ENCODE measurements at regions not wholly inside any gene's neighbourhood (a gene's known extent, or its start where the extent isn't known, plus 50 kb on each side); places are given as distances from the start of the nearest gene placed in this dataset.
A peak's percentile ranks its signal among the peaks of the same experiment; 100 is the strongest.

GRCh38 chr9:108083160-108083750 is 593.7 kb upstream of the KLF4 start:
- no peak overlapping the region for H3K4me3 ChIP-seq (ENCODE audit: low read depth in 1 of 5, low read length in 5 of 5)
- no peak overlapping the region for H3K9ac ChIP-seq (ENCODE audit: low read length in 5 of 5)
- no peaks in the 10 kb centered on the region for H3K36me3 ChIP-seq (ENCODE audit: control insufficient read depth in 5 of 5, insufficient read depth in 5 of 5, low read length in 5 of 5)
- no peaks in the 10 kb centered on the region for H3K27me3 ChIP-seq (ENCODE audit: control insufficient read depth in 5 of 5, insufficient read depth in 4 of 5, low read length in 5 of 5)
- no peak overlapping the region for H3K27ac ChIP-seq (ENCODE audit: low read depth, low read length)
- H3K4me1 ChIP-seq (ENCODE audit: control insufficient read depth in 5 of 5, insufficient read depth in 5 of 5, low read length in 5 of 5) = peaks cover 0 to 15% (median 10%) of the 10 kb centered on the region in 5 donors
- H3K9me3 ChIP-seq (ENCODE audit: control insufficient read depth in 5 of 5, low read length in 5 of 5) = no peaks in the 10 kb centered on the region

- Histone ChIP-seq H3K36me3 (ENCODE audit: control insufficient read depth in 5 of 5, insufficient read depth in 5 of 5, low read length in 5 of 5) (no peaks in the 10 kb centered on the region), H3K27me3 (ENCODE audit: control insufficient read depth in 5 of 5, insufficient read depth in 4 of 5, low read length in 5 of 5) (no peaks in the 10 kb centered on the region), H3K9me3 (ENCODE audit: control insufficient read depth in 5 of 5, low read length in 5 of 5) (no peaks in the 10 kb centered on the region), H3K4me1 (ENCODE audit: control insufficient read depth in 5 of 5, insufficient read depth in 5 of 5, low read length in 5 of 5) (peaks cover 0 to 26% (median 13%) of the 10 kb centered on the region in 5 donors), H3K27ac (ENCODE audit: low read depth, low read length) (no peak overlapping the region), H3K4me3 (ENCODE audit: low read depth in 1 of 5, low read length in 5 of 5) (no peak overlapping the region), H3K9ac (ENCODE audit: low read length in 5 of 5) (no peak overlapping the region)
Measured at GRCh38 chr9:108081112-108081511, 591.5 kb upstream of the KLF4 start.

- Histone ChIP-seq H3K27me3 (ENCODE audit: control insufficient read depth in 5 of 5, insufficient read depth in 4 of 5, low read length in 5 of 5) (no peaks in the 10 kb centered on the region), H3K4me1 (ENCODE audit: control insufficient read depth in 5 of 5, insufficient read depth in 5 of 5, low read length in 5 of 5) (peaks cover 0 to 26% (median 13%) of the 10 kb centered on the region in 5 donors)
Measured at GRCh38 chr9:108080285-108080684, 590.7 kb upstream of the KLF4 start.

GRCh38 chr9:108078811-108079210 is 589.2 kb upstream of the KLF4 start:
- Histone ChIP-seq H3K9ac (ENCODE audit: low read length in 5 of 5) (peak overlapping the region in 1 of 5 donors; percentile 29), H3K4me3 (ENCODE audit: low read depth in 1 of 5, low read length in 5 of 5) (peak overlapping the region in 1 of 5 donors; percentile 3), H3K27me3 (ENCODE audit: control insufficient read depth in 5 of 5, insufficient read depth in 4 of 5, low read length in 5 of 5) (no peaks in the 10 kb centered on the region), H3K27ac (ENCODE audit: low read depth, low read length) (no peak overlapping the region), H3K36me3 (ENCODE audit: control insufficient read depth in 5 of 5, insufficient read depth in 5 of 5, low read length in 5 of 5) (no peaks in the 10 kb centered on the region), H3K4me1 (ENCODE audit: control insufficient read depth in 5 of 5, insufficient read depth in 5 of 5, low read length in 5 of 5) (peaks cover 0 to 26% (median 13%) of the 10 kb centered on the region in 5 donors), H3K9me3 (ENCODE audit: control insufficient read depth in 5 of 5, low read length in 5 of 5) (no peaks in the 10 kb centered on the region)

More at GRCh38 chr9:108080285-108080684, 590.7 kb upstream of the KLF4 start:
- no peak overlapping the region for H3K9ac ChIP-seq (ENCODE audit: low read length in 5 of 5)
- H3K36me3 ChIP-seq (ENCODE audit: control insufficient read depth in 5 of 5, insufficient read depth in 5 of 5, low read length in 5 of 5) = no peaks in the 10 kb centered on the region
- no peaks in the 10 kb centered on the region for H3K9me3 ChIP-seq (ENCODE audit: control insufficient read depth in 5 of 5, low read length in 5 of 5)
- no peak overlapping the region for H3K4me3 ChIP-seq (ENCODE audit: low read depth in 1 of 5, low read length in 5 of 5)
- no peak overlapping the region for H3K27ac ChIP-seq (ENCODE audit: low read depth, low read length)

- Histone ChIP-seq H3K9ac (ENCODE audit: low read length in 5 of 5) (peak overlapping the region in 1 of 5 donors; percentile 29), H3K36me3 (ENCODE audit: control insufficient read depth in 5 of 5, insufficient read depth in 5 of 5, low read length in 5 of 5) (no peaks in the 10 kb centered on the region), H3K4me3 (ENCODE audit: low read depth in 1 of 5, low read length in 5 of 5) (peak overlapping the region in 1 of 5 donors; percentile 3), H3K9me3 (ENCODE audit: control insufficient read depth in 5 of 5, low read length in 5 of 5) (no peaks in the 10 kb centered on the region), H3K27me3 (ENCODE audit: control insufficient read depth in 5 of 5, insufficient read depth in 4 of 5, low read length in 5 of 5) (no peaks in the 10 kb centered on the region), H3K4me1 (ENCODE audit: control insufficient read depth in 5 of 5, insufficient read depth in 5 of 5, low read length in 5 of 5) (peaks cover 0 to 26% (median 13%) of the 10 kb centered on the region in 5 donors), H3K27ac (ENCODE audit: low read depth, low read length) (no peak overlapping the region)
Measured at GRCh38 chr9:108078375-108078774, 588.8 kb upstream of the KLF4 start.

GRCh38 chr9:108077556-108077955 is 588.0 kb upstream of the KLF4 start:
- no peak overlapping the region for H3K9ac ChIP-seq (ENCODE audit: low read length in 5 of 5)
- H3K4me1 ChIP-seq (ENCODE audit: control insufficient read depth in 5 of 5, insufficient read depth in 5 of 5, low read length in 5 of 5) = peaks cover 0 to 26% (median 13%) of the 10 kb centered on the region in 5 donors
- no peak overlapping the region for H3K27ac ChIP-seq (ENCODE audit: low read depth, low read length)
- H3K4me3 ChIP-seq (ENCODE audit: low read depth in 1 of 5, low read length in 5 of 5) = no peak overlapping the region
- no peaks in the 10 kb centered on the region for H3K9me3 ChIP-seq (ENCODE audit: control insufficient read depth in 5 of 5, low read length in 5 of 5)
- H3K36me3 ChIP-seq (ENCODE audit: control insufficient read depth in 5 of 5, insufficient read depth in 5 of 5, low read length in 5 of 5) = no peaks in the 10 kb centered on the region
- no peaks in the 10 kb centered on the region for H3K27me3 ChIP-seq (ENCODE audit: control insufficient read depth in 5 of 5, insufficient read depth in 4 of 5, low read length in 5 of 5)

GRCh38 chr9:108074900-108075299 is 585.3 kb upstream of the KLF4 start:
- no peak overlapping the region for H3K27ac ChIP-seq (ENCODE audit: low read depth, low read length)
- H3K9ac ChIP-seq (ENCODE audit: low read length in 5 of 5) = no peak overlapping the region
- no peaks in the 10 kb centered on the region for H3K9me3 ChIP-seq (ENCODE audit: control insufficient read depth in 5 of 5, low read length in 5 of 5)
- no peaks in the 10 kb centered on the region for H3K36me3 ChIP-seq (ENCODE audit: control insufficient read depth in 5 of 5, insufficient read depth in 5 of 5, low read length in 5 of 5)
- no peaks in the 10 kb centered on the region for H3K27me3 ChIP-seq (ENCODE audit: control insufficient read depth in 5 of 5, insufficient read depth in 4 of 5, low read length in 5 of 5)
- H3K4me1 ChIP-seq (ENCODE audit: control insufficient read depth in 5 of 5, insufficient read depth in 5 of 5, low read length in 5 of 5) = peaks cover 0 to 20% (median 13%) of the 10 kb centered on the region in 5 donors
- no peak overlapping the region for H3K4me3 ChIP-seq (ENCODE audit: low read depth in 1 of 5, low read length in 5 of 5)

- H3K9me3 ChIP-seq (ENCODE audit: control insufficient read depth in 5 of 5, low read length in 5 of 5) = no peaks in the 10 kb centered on the region
- no peak overlapping the region for H3K27ac ChIP-seq (ENCODE audit: low read depth, low read length)
- no peak overlapping the region for H3K9ac ChIP-seq (ENCODE audit: low read length in 5 of 5)
- no peaks in the 10 kb centered on the region for H3K27me3 ChIP-seq (ENCODE audit: control insufficient read depth in 5 of 5, insufficient read depth in 4 of 5, low read length in 5 of 5)
- no peaks in the 10 kb centered on the region for H3K36me3 ChIP-seq (ENCODE audit: control insufficient read depth in 5 of 5, insufficient read depth in 5 of 5, low read length in 5 of 5)
- peaks cover 0 to 16% (median 7%) of the 10 kb centered on the region in 5 donors for H3K4me1 ChIP-seq (ENCODE audit: control insufficient read depth in 5 of 5, insufficient read depth in 5 of 5, low read length in 5 of 5)
- no peak overlapping the region for H3K4me3 ChIP-seq (ENCODE audit: low read depth in 1 of 5, low read length in 5 of 5)
Measured at GRCh38 chr9:108073823-108074222, 584.3 kb upstream of the KLF4 start.

GRCh38 chr9:108072740-108073139 is 583.2 kb upstream of the KLF4 start:
- Histone ChIP-seq H3K27ac (ENCODE audit: low read depth, low read length) (no peak overlapping the region), H3K36me3 (ENCODE audit: control insufficient read depth in 5 of 5, insufficient read depth in 5 of 5, low read length in 5 of 5) (no peaks in the 10 kb centered on the region), H3K9ac (ENCODE audit: low read length in 5 of 5) (no peak overlapping the region), H3K9me3 (ENCODE audit: control insufficient read depth in 5 of 5, low read length in 5 of 5) (no peaks in the 10 kb centered on the region), H3K27me3 (ENCODE audit: control insufficient read depth in 5 of 5, insufficient read depth in 4 of 5, low read length in 5 of 5) (no peaks in the 10 kb centered on the region), H3K4me3 (ENCODE audit: low read depth in 1 of 5, low read length in 5 of 5) (no peak overlapping the region), H3K4me1 (ENCODE audit: control insufficient read depth in 5 of 5, insufficient read depth in 5 of 5, low read length in 5 of 5) (peaks cover 0 to 6% (median 0%) of the 10 kb centered on the region in 5 donors)

GRCh38 chr9:108070861-108071260 is 581.3 kb upstream of the KLF4 start:
- Histone ChIP-seq H3K36me3 (ENCODE audit: control insufficient read depth in 5 of 5, insufficient read depth in 5 of 5, low read length in 5 of 5) (no peaks in the 10 kb centered on the region), H3K27ac (ENCODE audit: low read depth, low read length) (no peak overlapping the region), H3K9me3 (ENCODE audit: control insufficient read depth in 5 of 5, low read length in 5 of 5) (no peaks in the 10 kb centered on the region)

More at GRCh38 chr9:108070861-108071260, 581.3 kb upstream of the KLF4 start:
- Histone ChIP-seq H3K4me1 (ENCODE audit: control insufficient read depth in 5 of 5, insufficient read depth in 5 of 5, low read length in 5 of 5) (no peaks in the 10 kb centered on the region), H3K9ac (ENCODE audit: low read length in 5 of 5) (no peak overlapping the region), H3K4me3 (ENCODE audit: low read depth in 1 of 5, low read length in 5 of 5) (no peak overlapping the region), H3K27me3 (ENCODE audit: control insufficient read depth in 5 of 5, insufficient read depth in 4 of 5, low read length in 5 of 5) (no peaks in the 10 kb centered on the region)

Measured in subcutaneous abdominal adipose tissue (tissue), 5 donors.